ENCODE measurements at regions not wholly inside any gene's neighbourhood (a gene's known extent, or its start where the extent isn't known, plus 50 kb on each side); places are given as distances from the start of the nearest gene placed in this dataset.

GRCh38 chr11:129291546-129291945, 84.1 kb upstream of the BARX2 start:
- DNase-seq (ENCODE audit: low read depth), result no peak

- no peak for DNase-seq (ENCODE audit: low read depth)
These were observed 84.7 kb upstream of the BARX2 start for GRCh38 chr11:129290966-129291365.

DNA sequence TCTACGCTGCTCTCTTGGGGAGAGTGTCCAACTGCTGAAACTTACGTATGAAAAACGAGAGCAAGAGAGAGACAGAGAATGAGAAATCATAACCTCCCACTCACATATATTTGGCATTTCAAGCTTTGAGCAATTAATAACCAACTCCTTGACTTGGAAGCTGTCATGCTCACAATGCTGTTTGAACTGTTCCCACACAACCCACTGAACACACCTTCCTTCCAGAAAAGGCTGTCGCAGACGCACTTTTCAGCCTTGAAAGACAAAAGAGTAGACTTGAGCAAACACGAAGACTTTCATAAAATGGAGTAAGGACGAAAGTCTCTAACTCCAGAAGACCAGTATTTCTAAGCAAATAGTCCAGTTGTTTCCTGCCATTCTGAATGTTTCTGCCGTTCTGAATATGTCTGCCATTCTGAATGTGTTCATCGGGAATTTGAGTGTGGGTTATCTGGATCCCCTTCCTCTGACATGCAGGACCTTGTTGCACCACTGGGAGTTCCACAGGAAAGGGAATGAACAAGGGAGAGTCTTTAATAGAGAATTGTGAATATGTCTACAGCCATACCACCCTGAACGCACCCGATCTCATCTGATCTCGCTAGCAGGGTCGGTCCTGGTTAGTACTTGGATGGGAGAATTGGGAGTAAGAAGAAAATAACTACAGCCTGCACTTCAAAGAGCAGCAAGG, 86.2 kb upstream of the BARX2 start:
- DNase-seq (ENCODE audit: low read depth), result no peak

DNA sequence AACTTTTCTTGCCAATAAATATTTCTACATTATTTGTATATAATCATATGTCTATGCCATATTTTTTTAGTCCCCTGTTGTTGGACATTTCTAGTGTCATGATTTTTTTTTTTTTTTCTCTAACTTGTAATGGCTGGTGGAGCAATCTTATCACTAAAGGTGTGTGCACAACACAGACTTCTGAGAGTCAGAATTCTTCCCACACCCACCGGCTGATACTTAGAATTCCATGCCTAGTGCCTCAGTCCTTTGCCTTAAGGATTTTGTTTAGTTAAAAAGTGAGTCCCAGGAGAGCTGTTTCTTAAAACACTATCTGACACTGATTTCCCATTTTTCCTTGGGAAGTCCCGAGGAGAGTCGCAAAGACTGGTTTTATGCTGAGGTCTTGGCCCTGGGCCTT, 87.7 kb upstream of the BARX2 start:
- DNase-seq (ENCODE audit: low read depth), result no peak

- DNase-seq (ENCODE audit: low read depth), result peak; percentile 25
These were observed 88.8 kb upstream of the BARX2 start for GRCh38 chr11:129286813-129287212.

DNA sequence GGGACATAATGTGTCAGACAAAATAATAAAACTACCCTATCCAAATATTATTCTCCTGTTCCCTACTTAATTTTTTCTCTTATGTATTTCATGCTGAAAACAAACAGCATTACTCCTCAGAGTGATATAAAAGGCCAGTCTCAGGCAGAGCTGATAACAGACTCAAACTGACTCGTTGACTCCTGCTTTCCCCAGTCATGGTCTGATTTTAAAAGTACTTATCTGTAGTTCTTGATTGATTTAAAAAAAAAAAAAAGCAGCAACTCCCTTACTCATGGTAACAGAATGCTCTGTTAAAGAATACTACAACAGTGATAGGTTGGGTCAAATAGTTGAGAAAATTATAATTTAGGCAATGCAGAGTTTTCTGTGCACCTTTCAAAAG, 90.3 kb upstream of the BARX2 start:
- no peak for DNase-seq (ENCODE audit: low read depth)

- no peak for DNase-seq (ENCODE audit: low read depth)
These were observed 91.0 kb upstream of the ARHGAP32 start for GRCh38 chr11:129283141-129283540.

GRCh38 chr11:129282634-129283033, 90.5 kb upstream of the ARHGAP32 start:
- no peak for DNase-seq (ENCODE audit: low read depth)

- no peak for DNase-seq (ENCODE audit: low read depth)
These were observed 89.6 kb upstream of the ARHGAP32 start for GRCh38 chr11:129281471-129282415.

- no peak for DNase-seq (ENCODE audit: low read depth)
These were observed 88.1 kb upstream of the ARHGAP32 start for GRCh38 chr11:129280027-129280811.

GRCh38 chr11:129279326-129280026, 87.4 kb upstream of the ARHGAP32 start:
- DNase-seq (ENCODE audit: low read depth), result peak; percentile 68

- peak; percentile 12 for DNase-seq (ENCODE audit: low read depth)
These were observed 86.6 kb upstream of the ARHGAP32 start for GRCh38 chr11:129278586-129279319.

DNA sequence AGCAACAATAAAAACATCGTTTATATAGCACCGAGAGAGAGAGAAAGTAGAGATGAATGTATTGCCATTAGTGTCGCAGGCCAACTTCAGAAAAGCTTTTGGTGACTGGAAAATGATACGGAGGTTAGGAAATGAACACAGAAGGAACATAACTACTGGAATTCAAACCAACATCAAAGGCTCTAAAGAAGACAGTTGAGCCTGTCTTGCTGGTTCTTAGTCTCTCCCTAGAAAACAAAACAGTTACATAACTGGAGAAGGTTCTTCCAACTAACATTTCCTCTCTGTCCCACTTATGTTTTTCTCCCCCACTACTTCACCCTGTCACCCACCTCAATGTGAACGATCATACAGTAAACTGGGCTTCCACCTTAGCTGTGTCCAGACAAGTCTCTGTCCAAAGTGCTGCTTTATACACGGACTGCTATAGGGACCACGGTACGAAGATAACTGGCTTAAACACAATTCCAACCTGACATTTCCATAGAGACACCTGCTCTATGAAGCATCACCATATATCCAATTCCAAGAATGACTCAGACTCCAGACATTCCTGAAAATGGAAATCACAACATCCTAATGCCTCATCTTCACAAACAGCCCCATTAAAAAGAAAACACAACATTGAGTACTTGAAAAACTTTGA, 85.2 kb upstream of the ARHGAP32 start:
- DNase-seq (ENCODE audit: low read depth), result peak; percentile 36

DNA sequence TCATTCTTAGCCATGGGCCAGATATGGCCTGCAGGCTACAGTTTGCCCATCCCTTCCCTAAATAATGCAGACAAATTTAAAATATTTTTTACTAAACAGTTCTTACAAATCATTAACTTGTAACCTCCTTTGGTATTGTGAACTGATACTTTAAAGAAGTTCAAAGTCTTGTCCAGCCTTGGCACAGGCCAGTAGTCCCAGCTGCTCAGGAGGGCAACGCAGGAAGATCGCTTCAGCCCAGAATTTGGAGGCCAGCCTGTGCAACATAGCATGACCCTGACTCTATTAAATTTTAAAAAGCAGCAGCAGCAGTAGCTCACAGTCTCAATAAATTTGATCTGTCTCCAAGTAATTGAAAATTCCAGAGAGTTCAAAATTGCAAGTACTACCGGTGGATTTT, 83.7 kb upstream of the ARHGAP32 start:
- no peak for DNase-seq (ENCODE audit: low read depth)

DNA sequence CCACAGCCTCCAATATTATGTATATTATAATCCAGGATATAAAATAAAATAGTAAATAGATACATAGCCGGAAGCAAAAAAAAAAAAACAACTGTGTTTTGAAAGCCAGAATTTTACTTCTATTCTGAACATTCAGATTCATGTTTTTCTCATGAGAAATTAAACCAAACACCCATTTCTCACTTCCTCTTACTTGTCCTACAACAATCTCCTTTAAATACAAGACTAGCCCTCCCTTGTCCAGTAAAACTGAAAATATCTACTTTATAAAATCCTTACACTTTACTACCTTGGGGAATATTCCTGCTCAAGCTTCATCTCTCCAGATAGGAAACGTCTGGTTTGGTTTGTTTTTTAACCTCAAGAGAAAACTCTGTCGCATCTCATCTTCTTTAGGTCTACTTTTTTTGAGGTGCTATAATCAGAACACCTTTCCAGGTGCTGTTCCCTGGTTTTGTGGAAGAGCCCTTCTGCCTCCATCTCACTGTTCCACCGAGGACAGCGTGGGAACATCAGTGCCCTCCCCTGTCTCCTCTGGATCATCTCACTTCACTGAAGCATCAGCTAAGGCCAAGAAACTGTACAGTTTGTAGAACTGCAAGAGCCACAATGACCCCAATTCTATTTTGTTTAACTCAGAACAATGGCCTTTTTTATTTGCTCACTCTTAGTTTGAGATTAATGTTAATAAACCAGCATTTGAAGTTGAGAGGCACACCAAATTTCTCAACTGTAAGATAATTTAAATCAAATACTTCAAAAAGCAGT, 82.0 kb upstream of the ARHGAP32 start:
- DNase-seq (ENCODE audit: low read depth), result no peak

DNA sequence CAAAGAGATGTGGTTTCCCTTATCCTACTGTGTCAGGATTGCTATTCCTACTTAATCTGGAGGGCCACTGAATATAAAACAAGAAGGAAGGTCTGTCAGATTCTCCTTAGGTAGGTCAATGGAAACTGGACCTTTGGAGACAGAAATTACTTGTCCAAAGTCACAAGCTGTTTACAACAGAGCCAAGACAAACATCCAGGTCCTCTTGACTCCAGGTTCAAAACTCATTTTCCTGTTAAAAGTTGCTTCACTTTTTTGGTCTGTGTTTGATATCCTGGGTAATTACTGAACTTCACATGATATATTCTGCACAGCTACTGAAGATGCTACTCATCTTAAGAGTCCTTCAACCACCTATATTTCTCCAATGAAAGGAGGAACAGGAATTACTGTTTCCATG, 81.2 kb upstream of the ARHGAP32 start:
- no peak for DNase-seq (ENCODE audit: low read depth)

DNA sequence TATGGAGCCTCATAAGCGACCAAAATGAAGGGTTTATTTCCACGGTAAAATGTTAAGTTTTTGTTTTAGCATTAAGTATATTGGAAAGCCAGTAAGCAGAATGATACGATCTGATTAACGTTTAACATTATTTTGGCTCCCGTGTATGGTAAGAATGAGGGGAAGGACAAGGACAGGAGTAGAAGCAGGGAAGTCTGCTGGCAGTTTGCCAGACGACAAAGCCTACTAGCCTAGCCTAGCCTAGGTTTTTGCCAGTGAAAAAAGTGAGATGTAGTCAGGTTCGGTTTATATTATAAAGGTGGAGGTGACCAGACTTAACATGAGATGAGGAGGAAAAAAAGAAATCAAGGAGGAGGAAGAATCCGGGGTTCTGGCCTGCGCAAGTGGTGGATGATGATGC, 78.9 kb upstream of the ARHGAP32 start:
- no peak for DNase-seq (ENCODE audit: low read depth)

DNA sequence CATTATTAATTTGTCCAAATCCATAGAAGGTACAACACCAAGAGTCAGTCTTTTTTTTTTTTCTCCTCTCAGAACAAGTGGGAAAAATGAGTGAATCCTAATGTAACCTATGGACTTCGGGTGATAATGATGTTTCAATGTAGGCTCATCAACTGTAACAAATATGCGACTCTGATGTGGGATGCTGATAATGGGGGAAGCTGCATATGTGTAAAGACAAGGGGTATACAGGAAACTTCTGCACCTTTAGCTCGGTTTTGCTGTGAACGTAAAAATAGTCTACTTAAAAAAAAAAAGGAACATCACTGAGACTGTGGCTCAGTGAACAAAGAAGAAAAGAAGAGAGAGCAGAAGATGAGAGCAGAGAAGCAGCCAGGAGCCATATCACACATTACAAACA, 78.3 kb upstream of the ARHGAP32 start:
- no peak for DNase-seq (ENCODE audit: low read depth)

DNA sequence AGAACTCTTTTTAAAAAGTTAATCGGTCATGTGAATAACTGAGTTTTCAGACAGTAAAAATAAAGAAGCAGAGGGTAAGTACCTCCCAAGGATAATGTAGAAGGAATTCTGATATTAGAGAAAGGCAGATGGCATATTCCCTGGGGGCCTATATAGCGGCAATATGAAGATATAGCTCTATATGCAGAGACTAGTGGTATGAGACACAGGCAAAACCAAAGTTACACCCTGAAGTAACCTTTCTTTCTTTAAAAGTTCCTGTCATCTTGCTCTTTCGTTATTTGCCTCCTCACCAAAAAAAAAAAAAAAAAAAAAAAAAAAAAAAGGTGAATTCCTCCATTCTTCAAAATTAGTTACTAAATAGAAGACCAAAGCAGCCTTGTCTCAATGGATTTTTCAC, 76.2 kb upstream of the ARHGAP32 start:
- no peak for DNase-seq (ENCODE audit: low read depth)

DNA sequence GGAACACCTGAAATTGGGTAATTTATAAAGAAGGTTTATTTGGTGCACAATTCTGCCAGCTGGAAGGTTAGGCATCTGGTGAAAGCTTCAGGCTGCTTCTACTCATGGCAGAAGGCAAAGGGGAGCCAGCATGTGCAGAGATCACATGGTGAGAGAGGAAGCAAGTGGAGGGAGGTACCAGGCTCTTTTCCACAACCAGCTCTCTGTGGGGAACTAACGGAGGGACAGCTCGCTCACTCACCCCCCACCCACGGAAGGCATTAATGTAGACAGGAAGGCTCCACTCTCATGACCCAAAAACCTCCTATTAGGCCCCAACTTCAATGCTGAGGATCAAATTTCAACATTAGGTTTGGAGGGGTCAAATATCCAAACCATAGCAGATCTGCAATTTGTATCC, 75.6 kb upstream of the ARHGAP32 start:
- DNase-seq (ENCODE audit: low read depth), result no peak

All from LHCN-M2 (cell line).